ENCODE measurements at regions not wholly inside any gene's neighbourhood (a gene's known extent, or its start where the extent isn't known, plus 50 kb on each side); places are given as distances from the start of the nearest gene placed in this dataset.
"Not testable (repeated sequence)": the region's sequence is repeated elsewhere in the genome, so short reads cannot be mapped to it uniquely, and the experiment has no call there.

DNA sequence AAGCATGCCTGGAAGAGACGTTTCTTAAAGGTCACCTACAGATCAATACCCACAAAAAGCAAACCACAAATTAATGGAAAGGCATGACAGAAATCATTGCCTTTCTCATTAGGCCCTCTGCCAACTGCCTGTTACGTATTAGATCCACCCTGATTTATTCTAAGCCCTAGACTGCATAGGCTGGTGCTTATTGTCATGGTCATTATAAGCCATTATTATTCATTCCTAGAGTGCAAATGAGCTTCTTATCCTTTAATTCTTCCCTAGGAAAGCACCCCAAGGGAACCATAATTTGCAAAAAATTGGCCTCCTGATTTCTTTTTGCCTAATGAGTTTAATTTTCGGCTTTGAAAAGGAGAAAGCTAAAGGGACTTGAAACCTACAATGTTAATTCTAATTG lies 184.2 kb upstream of the GPRIN3 start:
- DNase-seq = no peak

- not testable (repeated sequence) for DNase-seq
Observed at GRCh38 chr4:89489921-89490431, 182.4 kb upstream of the GPRIN3 start.

DNA sequence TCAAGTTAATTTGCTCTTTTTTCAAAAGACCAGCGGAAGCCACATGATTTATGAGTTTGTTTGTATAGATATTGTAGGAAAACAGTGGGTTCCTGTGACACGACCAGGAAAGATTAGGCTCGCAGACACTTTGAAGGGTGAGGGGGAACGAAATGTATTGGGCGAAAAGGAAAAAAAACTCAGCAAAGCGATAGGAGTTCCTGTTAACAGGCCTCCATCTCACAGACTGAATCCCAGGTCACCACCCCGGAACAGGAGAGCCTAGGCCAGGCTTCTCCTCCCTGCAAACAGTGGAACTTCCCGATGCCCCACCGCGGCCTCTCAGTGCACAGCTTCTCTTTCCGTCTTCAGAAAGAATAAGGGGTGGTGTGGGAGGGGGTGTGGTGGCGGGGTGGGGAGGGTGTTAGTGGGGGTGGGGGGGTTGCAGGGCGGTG lies 181.8 kb upstream of the GPRIN3 start:
- no peak for DNase-seq

DNA sequence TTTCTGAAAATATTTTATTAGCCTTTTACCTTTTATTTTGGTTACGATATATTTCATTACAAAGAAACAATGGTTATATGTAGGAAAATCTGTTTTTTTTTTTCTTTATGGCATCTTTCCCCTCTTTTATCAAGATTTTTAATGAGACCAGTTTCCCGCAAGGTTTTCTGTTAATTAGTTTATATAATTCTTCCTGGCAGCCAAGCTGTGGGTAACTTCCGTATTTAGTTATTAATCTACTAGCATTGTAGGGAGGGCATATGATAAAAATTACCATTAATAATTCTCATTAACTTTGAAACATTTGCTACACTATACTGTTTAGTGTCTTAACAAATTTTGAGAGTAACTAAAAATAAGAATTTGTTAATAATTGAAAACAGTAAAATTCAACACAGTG lies 181.1 kb upstream of the GPRIN3 start:
- DNase-seq = no peak

DNA sequence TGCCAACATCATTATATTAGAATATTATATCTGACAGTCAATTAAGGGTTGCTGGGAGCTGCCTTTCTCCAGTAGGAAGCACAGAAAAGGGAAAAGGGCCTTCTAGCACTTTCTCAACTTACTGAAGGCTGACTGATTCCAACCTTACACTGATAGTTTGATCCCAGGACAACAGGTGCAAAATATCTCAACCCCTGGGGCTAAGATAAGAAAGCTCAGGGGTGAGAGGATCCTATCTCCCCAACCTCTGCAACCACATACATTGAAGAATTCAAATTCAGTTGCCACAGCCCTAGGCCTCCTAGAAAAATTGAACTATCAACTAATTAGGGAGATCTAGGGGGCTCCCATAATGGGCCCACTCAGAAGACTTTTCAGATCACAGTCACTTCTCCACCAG lies 179.1 kb upstream of the GPRIN3 start:
- DNase-seq = no peak

DNA sequence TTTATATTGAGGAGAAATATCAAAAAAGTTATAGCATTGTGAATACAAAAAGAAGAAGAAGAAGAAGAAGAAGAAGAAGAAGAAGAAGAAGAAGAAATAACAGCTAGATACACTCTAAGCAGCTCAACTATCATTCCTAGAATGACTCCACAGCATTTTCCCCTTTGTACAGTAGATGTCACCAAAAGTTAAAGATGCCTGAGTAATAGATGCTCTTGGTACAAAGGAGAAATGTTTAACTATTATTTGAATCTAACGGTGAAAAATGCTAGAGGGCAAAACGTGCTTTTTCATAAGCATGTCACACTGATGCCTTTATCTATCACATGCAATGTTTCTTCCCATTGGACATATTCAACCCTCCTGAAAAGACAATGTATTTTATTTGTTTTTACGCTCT lies 178.4 kb upstream of the GPRIN3 start:
- no peak for DNase-seq

DNA sequence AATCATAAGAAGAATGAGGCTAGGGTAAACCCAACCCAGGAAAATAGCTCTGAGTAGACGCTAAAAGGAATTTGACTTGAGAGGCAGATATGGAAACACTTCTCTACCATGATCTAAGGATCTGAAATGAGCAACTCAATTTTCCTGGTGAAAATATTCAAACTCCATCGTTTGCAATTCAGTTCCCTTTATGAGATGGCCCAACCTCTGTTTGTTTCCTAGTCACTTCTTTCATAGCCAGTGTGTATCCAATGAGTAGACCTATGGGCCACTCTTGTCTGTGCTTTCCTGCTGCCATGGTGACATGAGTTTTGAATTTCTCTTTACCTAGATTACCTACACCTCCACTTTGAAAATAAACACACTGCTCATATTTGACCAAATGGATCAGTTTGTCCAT lies 176.2 kb upstream of the GPRIN3 start:
- DNase-seq = no peak

DNA sequence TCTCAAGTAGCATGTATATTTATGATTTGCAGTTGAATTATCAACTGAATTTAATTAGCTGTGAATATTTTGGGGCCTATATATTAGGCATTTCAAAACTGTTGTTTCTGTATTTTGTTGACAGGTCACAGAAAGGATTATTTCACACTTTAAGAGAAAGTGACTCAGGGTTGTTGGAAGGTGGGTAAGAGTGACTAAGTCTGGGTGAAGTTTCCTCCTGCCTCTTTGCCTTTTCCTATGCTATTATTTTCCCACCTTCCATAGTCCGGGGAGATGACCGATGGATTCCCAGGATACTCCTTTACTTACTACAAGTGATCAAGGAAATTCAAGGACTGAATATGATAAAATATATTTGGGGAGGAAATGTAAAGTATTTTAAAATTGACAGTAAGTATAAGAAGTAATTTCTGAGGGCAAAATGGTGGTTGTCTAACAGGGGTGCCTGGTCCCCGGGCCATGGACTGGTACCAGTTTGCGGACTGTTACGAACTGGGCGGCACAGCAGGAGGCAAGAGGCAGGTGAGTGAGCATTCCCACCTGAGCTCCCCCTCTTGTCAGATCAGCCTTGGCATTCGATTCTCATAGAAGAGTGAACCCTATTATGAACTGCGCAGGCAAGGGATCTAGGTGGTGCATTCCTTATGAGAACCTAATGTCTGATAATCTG lies 175.5 kb upstream of the GPRIN3 start:
- no peak for DNase-seq

DNA sequence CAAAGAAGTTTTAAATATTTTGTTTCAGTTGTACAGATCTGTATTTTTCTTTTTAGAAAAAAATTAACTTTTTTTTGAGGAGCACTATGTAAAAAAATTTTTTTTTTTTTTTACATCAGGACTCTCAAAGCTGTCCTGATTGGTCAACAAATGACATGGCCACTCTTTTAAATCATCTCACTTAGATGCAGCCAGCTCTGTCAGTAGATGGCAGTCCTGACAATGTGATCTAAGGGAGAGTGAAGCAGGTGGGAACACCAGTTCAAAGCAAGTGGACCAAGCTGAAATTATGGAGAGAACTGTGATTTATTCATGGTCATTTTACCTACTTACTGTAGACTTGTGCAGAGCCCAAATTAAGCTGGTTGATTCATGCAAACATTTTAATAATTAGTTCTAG lies 174.7 kb upstream of the GPRIN3 start:
- no peak for DNase-seq

DNA sequence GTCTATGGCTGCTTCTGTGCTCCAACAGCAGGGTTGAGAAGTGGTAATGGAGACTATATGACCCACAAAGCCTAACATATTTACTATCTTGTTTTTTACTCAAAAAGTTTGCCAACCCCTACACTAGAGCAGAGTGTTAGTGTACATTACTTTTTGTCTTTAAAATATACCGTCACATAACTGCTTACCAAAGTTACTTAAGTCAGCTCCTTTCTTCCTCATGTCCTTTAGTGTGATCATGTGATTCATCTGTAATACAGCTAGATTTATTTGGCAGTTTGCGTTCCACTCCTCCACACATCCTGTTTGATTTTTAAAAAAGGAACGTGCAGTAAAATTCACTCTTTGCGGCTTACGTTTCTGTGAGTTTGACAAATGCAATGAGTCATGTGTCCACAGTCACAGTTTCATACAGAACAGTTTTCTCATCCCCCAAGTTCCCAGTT lies 162.4 kb upstream of the GPRIN3 start:
- peak; percentile 68 for DNase-seq

DNA sequence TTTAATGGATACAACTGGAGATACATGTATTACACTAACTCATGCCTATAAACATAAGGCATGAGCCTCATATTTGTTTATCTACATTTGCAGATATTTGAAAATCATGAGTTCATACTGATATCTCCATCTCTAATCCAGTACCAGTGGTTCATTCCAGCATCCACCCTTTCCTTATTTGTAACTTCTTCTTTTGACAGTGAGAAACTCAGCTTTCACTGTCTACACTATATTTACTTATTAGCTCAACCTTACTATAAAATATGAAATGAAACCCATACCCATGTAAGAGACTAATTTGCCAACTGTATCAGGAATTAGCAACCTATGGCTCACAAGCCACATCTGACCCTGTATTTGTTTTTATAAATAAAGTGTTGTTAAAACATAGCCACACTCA lies 161.9 kb upstream of the GPRIN3 start:
- DNase-seq = no peak

DNA sequence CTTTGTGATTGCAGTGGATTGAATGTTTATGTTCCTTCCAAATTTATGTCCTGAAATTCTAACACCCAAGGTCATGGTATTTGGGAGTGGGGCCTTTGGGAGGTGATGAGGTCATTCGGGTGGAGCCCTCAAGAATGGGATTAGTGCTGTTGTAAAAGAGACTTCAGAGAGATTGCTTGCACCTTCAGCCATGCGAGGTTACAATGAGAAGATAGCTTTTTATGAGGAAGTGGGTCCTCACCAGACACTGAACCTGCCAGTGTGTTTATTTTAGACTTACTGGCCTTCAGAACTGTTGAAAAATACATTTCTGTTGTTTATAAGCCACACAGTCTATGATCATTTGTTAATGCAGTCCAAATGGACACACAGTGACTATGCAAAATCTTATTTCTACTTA lies 161.0 kb upstream of the GPRIN3 start:
- no peak for DNase-seq

DNA sequence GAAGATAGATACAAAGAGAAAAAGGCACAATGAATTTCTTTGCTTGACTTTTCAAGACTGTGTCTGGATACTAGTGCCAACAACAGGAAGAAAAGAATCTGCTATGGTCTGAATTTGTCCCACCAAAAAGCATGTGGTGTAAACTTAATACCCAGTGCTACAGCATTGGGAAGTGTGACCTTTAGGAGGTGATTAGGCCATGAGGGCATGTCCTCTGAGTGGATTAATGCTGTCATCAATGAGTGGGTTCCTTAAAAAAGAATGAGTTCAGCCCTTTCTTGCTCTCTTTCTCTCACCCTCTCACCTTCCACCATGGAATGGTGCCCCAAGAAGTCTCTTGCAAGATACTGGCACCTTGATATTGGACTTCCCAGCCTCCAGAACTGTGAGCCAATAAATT lies 155.7 kb upstream of the GPRIN3 start:
- no peak for DNase-seq

DNA sequence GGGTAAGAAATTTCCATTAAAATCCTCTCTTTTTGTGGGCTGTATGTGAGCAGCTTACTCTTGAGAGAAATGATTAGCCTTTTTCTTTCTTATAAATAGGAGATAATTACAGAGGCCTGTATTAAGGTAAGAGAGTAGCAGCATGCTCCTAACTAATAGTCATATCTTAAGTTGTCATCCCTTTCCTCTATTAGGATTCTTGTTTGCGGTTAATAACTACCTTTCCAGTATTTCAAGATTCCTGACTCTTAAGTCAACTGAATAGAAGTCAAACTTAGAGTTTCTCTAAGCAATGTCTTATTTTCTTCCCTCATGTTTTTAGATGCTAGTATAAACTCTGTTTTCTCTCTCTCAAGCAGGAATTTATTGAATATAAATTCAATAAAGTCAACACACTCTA lies 139.9 kb upstream of the GPRIN3 start:
- DNase-seq = no peak

DNA sequence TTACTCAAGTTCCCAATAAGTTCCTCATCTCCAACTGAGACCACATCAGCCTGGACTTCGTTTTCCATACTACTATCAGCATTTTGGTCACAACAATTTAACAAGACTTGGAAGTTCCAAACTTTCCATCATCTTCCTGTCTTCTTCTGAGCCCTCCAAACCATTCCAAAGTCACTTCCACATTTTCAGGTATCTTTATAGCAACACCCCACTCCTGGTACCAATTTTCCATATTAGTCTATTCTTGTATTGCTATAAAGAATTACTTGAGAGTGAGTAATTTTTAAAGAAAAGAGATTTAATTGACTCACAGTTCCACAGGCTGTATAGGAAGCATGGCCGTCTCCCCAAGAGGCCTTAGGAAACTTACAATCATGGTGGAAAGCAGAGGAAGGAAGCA lies 138.6 kb upstream of the GPRIN3 start:
- DNase-seq = no peak

DNA sequence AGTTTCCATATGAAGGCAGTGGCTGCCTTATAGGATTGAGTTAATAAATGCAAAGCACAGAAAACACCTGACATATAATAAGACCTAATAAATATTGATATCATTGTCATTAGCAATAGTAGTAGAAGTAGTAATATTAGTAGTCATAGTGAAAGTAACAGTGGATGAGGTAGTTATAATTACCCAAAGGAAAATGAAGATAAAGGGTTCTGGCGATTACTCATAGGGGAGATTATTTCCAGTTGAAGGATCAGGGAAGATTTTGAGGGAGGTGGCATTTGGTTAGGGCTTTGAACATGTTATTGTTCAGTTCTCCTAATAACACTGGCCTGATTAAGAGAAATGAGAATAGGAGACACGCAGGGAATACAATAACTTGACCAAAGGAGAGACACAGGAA lies 131.9 kb upstream of the GPRIN3 start:
- DNase-seq = no peak

DNA sequence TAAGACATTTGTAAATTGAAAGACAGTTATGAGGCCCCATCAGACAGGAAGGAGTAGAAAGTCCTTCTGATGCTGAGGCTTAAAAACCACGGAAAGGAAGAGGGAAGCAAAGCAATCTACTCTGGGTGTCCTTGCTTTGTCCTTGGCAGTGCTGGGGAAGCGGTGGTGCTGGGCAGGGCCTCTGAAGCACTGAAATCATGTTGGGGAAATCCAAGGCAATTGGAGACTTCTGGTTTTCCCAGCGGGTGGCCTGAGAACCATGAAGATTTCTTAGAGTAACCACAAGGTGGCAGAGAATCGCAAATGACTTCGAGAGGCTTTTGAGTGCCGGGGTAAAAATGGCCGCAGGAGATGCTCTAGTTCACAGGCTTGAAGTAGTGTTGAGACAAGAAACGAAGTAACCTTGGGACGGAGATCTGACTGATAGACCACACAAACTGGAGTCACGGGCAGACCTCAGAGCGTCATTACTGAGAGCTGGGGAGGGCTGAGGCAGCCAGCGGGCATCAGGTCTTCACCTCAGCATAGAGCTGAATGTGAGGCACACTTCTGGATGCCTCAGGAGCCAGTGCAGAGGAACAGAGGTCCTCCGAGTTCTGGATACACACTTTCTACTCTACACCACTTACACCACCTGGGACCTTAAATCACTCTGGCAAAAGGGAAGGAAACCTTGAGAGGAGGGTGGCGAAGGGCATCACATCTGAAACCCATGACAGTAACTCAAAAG lies 130.7 kb upstream of the GPRIN3 start:
- no peak for DNase-seq

DNA sequence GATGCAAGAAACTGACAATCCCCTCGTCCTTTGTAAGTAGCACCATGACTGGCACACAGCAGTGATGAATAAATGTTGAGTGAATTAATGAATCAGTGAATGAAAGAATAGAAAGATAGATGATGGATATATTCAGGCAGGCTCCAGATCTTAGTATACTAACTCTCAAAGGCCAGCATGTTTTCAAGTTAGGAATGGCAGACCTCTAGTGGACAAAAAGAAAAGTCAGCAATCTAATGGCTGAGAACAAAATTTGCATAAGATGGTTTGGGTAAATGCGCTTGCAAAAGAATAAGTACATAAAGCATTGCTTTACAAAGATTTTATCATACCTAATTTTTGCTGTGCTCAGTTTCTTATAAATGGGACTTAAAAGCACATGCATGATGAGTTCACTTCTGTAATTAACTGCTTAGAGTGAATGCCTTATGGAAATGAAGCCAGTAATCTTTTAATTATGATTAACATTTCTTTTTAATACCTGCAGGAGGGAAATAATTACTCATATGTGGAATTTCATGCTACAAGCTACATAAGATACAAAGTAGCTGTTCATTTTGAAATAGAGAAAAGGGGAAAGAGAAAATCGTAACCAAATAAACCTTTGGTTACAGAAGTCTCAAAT lies 126.9 kb upstream of the GPRIN3 start:
- DNase-seq = peak; percentile 25

DNA sequence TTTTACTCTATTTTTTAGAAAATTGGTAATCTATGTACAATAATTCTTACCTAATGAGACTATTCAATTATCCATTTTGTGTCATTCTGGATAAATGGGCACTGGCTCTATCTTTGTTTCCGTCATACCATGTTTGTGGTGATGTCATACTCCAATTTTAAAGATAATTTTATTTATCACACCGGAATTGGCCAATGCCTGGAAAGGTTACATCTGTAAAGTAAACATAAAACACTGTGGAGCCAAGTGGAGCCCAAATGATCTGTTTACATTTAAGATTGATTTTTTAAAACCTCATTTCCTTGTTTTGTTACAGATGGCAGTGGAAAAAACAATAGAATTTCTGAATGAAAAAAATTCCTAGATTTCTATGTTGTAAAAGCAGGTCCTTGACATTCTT lies 120.2 kb upstream of the GPRIN3 start:
- DNase-seq = no peak

DNA sequence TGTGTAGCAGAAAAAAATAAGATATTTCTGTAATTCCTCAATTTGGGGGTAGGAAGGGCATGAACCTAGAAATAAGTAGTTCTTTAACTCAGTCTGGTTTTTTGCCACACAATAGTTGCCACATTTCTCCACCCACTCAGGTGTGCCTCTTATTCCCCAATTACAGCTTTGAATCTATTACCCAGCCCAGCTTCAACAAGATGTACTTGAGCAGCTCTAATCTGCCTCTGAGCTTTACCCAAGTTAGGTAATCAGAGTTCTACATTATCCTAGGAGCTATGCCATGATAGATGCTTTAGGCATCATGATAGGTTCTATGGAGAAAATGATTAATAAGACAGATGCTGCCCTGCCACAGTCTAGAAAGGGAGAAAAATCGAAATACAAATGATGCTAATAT lies 117.4 kb upstream of the GPRIN3 start:
- DNase-seq = no peak

GRCh38 chr4:89422441-89422990 lies 114.9 kb upstream of the GPRIN3 start:
- no peak for DNase-seq

DNA sequence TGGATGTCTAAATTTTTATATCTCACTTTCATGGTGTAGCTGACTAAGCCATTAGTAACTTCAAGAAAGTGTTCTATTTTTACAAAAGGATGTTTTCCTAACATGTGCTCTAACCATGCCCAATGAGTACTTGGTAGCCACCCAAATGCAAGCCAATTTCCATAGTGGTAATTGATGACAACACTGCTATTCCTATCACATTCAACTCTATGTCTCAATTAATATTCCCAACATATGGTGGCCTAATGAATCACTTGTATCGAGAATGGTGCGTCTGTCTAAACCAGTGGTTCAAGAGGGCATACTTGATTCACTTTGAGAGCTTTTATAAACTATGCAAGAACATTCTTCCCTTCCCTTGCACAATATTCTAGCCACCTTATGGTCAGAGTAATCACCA lies 112.9 kb upstream of the GPRIN3 start:
- no peak for DNase-seq

DNA sequence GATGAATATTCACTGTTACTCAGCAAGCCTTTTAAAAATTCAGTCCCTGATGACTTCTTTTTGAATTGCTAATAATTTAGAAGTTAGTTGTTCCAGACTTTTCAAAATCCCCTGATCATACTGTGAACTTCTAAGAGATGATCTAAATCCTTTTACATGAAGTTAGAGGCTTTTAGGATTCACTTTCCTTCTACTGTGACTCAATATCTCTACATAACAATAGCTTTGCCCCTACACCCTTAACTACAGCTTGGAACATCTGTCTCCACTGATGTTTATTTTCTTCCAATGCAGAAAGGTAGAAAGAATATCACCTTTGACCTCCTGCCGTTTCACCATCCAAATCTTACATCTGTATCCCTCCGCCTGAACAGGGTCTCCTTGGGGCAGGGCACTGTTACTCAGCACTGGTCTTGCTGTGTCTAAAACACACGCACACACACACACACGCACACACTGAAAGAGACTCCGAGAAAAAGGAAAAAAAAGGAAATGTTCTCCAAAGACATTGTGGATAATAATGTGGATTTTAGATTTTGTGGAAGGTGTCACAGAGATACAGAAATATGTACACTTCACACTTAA lies 111.6 kb upstream of the GPRIN3 start:
- no peak for DNase-seq

Data from amniotic stem cell (primary cell).